Peyer's patch (tissue), 4 donors: ENCODE measurements at regions not wholly inside any gene's neighbourhood (a gene's known extent, or its start where the extent isn't known, plus 50 kb on each side); places are given as distances from the start of the nearest gene placed in this dataset.

Experiments used
- CTCF ChIP-seq, 6 experiments: fragments of 450-650 bp in 4 of 6; fragments of 200-600 bp in 2 of 6; sonication (generic) in 1 of 6; IDR thresholded peaks; one replicate each; pipeline ENCODE4 v1.5.1; 2017 to 2019; ENCODE audit warnings: antibody characterized with exemption in 6 of 6, mild to moderate bottlenecking in 3 of 6, moderate library complexity in 1 of 6
- POLR2A ChIP-seq, 2 donors: fragments of 450-650 bp; IDR thresholded peaks; one replicate each; pipeline ENCODE4 v1.5.1; 2017; ENCODE audit warnings: antibody characterized with exemption in 2 of 2, mild to moderate bottlenecking in 2 of 2, moderate library complexity in 2 of 2

GRCh38 chr2:8178911-8179310 is 502.9 kb upstream of the ID2 start:
- TF ChIP-seq CTCF (IDR thresholded peaks at IDR 0.05), result no peak
- TF ChIP-seq POLR2A (IDR thresholded peaks at IDR 0.05), result no peak
